Upper lobe of right lung (tissue), 1 donor: ENCODE measurements at regions not wholly inside any gene's neighbourhood (a gene's known extent, or its start where the extent isn't known, plus 50 kb on each side); places are given as distances from the start of the nearest gene placed in this dataset.
"Not testable (repeated sequence)": the region's sequence is repeated elsewhere in the genome, so short reads cannot be mapped to it uniquely, and the experiment has no call there.

Experiments
- ATAC-seq: fragments of 200-7000 bp; cut with Tn5 transposase; one replicate; pipeline ENCODE4 v1.9.1; 2020; ENCODE audit warnings: mild to moderate bottlenecking, moderate library complexity
- DNase-seq: peaks from one replicate; pipeline ENCODE4 v3.0.0-alpha.2; 2020
- H3K27ac ChIP-seq: fragments of 200-600 bp; one replicate; pipeline ENCODE4 v1.8.0; 2022
- H3K27me3 ChIP-seq: fragments of 200-600 bp; one replicate; pipeline ENCODE4 v1.8.0; 2022; ENCODE audit warnings: mild to moderate bottlenecking
- H3K36me3 ChIP-seq: fragments of 200-600 bp; one replicate; pipeline ENCODE4 v1.8.0; 2022
- H3K4me1 ChIP-seq: fragments of 200-600 bp; one replicate; pipeline ENCODE4 v1.8.0; 2022
- H3K4me3 ChIP-seq: fragments of 200-600 bp; one replicate; pipeline ENCODE4 v1.8.0; 2022; ENCODE audit warnings: mild to moderate bottlenecking
- H3K9me3 ChIP-seq: fragments of 200-600 bp; one replicate; pipeline ENCODE4 v1.8.0; 2022
- CTCF ChIP-seq: fragments of 200-600 bp; IDR thresholded peaks from one replicate; pipeline ENCODE4 v1.8.0; 2022; ENCODE audit warnings: antibody characterized with exemption
- intact Hi-C: fragments of 100-400 bp; cut with DNase I; formaldehyde crosslinking; loops from one replicate; pipeline ENCODE4 v1.11.0; 2022
- donor health status: DM: no; HTN: yes; CAD: no; lungs with severe emphysema.

GRCh38 chr1:30101016-30101415 is 622.4 kb downstream of the MATN1 start:
- Histone ChIP-seq H3K4me3 (no peak overlapping the region), H3K4me1 (no peaks in the 10 kb centered on the region), H3K27ac (no peak overlapping the region), H3K9me3 (no peaks in the 10 kb centered on the region), H3K36me3 (no peaks in the 10 kb centered on the region), H3K27me3 (peaks cover 7% of the 10 kb centered on the region)
- intact Hi-C loops = no loop called here
- ATAC-seq = no peak
- no peak for DNase-seq
- no peak for TF ChIP-seq CTCF

GRCh38 chr1:30100524-30100862 is 622.9 kb downstream of the MATN1 start:
- ATAC-seq = no peak
- Histone ChIP-seq H3K4me1 (no peaks in the 10 kb centered on the region), H3K9me3 (no peaks in the 10 kb centered on the region), H3K36me3 (no peaks in the 10 kb centered on the region), H3K27ac (no peak overlapping the region), H3K4me3 (no peak overlapping the region), H3K27me3 (peaks cover 7% of the 10 kb centered on the region)
- no peak for TF ChIP-seq CTCF
- intact Hi-C loops = no loop called here
- DNase-seq = no peak

GRCh38 chr1:30099587-30100523 is 623.5 kb downstream of the MATN1 start:
- H3K27me3 ChIP-seq = peaks cover 7% of the 10 kb centered on the region
- H3K27ac ChIP-seq = no peak overlapping the region
- H3K9me3 ChIP-seq = no peaks in the 10 kb centered on the region
- no peaks in the 10 kb centered on the region for H3K36me3 ChIP-seq
- TF ChIP-seq CTCF = no peak
- H3K4me1 ChIP-seq = no peaks in the 10 kb centered on the region
- no peak for DNase-seq
- ATAC-seq = no peak
- intact Hi-C loops = no loop called here
- H3K4me3 ChIP-seq = no peak overlapping the region

- H3K4me3 ChIP-seq, ATAC-seq, H3K9me3 ChIP-seq, H3K27ac ChIP-seq, H3K4me1 ChIP-seq, H3K27me3 ChIP-seq, H3K36me3 ChIP-seq, intact Hi-C loops, DNase-seq: not testable (repeated sequence)
These were observed 625.5 kb downstream of the MATN1 start for GRCh38 chr1:30097851-30098250.

- ATAC-seq = no peak
These were observed 627.8 kb downstream of the MATN1 start for GRCh38 chr1:30095451-30096025.

More at GRCh38 chr1:30095451-30096025, 627.8 kb downstream of the MATN1 start:
- no peaks in the 10 kb centered on the region for H3K36me3 ChIP-seq
- no peaks in the 10 kb centered on the region for H3K27me3 ChIP-seq
- intact Hi-C loops = no loop called here
- no peaks in the 10 kb centered on the region for H3K4me1 ChIP-seq
- no peak overlapping the region for H3K4me3 ChIP-seq
- TF ChIP-seq CTCF = no peak
- no peak overlapping the region for H3K27ac ChIP-seq
- DNase-seq = no peak
- H3K9me3 ChIP-seq = peaks cover 12% of the 10 kb centered on the region
